ENCODE measurements at regions not wholly inside any gene's neighbourhood (a gene's known extent, or its start where the extent isn't known, plus 50 kb on each side); places are given as distances from the start of the nearest gene placed in this dataset.

GRCh38 chr7:138205614-138206150 lies 129.4 kb downstream of the AKR1D1 start:
- Histone ChIP-seq H3K4me1 (no peaks in the 10 kb centered on the region), H3K4me3 (no peak overlapping the region), H3K36me3 (no peaks in the 10 kb centered on the region), H3K27me3 (ENCODE audit: low read depth) (no peaks in the 10 kb centered on the region), H3K27ac (replicated peaks) (no peak overlapping the region), H3K9me3 (replicated peaks) (peaks cover 5% of the 10 kb centered on the region)
- intact Hi-C loops (cut with micrococcal nuclease) = no loop called here
- no peak for TF ChIP-seq CTCF (IDR thresholded peaks at IDR 0.05; ENCODE audit: borderline replicate concordance)
- no peak for DNase-seq

- intact Hi-C loops (cut with micrococcal nuclease) = no loop called here
Measured at GRCh38 chr7:138207555-138207971, 131.3 kb downstream of the AKR1D1 start.

GRCh38 chr7:138208142-138208570 lies 131.9 kb downstream of the AKR1D1 start:
- H3K4me1 ChIP-seq = no peaks in the 10 kb centered on the region
- no peaks in the 10 kb centered on the region for H3K9me3 ChIP-seq (replicated peaks)
- H3K36me3 ChIP-seq = no peaks in the 10 kb centered on the region
- intact Hi-C loops (cut with micrococcal nuclease) = no loop called here
- H3K27me3 ChIP-seq (ENCODE audit: low read depth) = no peaks in the 10 kb centered on the region
- no peak overlapping the region for H3K27ac ChIP-seq (replicated peaks)
- no peak for TF ChIP-seq CTCF (IDR thresholded peaks at IDR 0.05; ENCODE audit: borderline replicate concordance)
- no peak for DNase-seq
- H3K4me3 ChIP-seq = no peak overlapping the region

More at GRCh38 chr7:138207555-138207971, 131.3 kb downstream of the AKR1D1 start:
- Histone ChIP-seq H3K27me3 (ENCODE audit: low read depth) (no peaks in the 10 kb centered on the region), H3K9me3 (replicated peaks) (no peaks in the 10 kb centered on the region), H3K4me1 (no peaks in the 10 kb centered on the region), H3K27ac (replicated peaks) (no peak overlapping the region), H3K36me3 (no peaks in the 10 kb centered on the region), H3K4me3 (no peak overlapping the region)
- no peak for DNase-seq
- TF ChIP-seq CTCF (IDR thresholded peaks at IDR 0.05; ENCODE audit: borderline replicate concordance) = no peak

GRCh38 chr7:138208864-138209263 lies 132.6 kb downstream of the AKR1D1 start:
- Histone ChIP-seq H3K36me3 (no peaks in the 10 kb centered on the region), H3K27me3 (ENCODE audit: low read depth) (no peaks in the 10 kb centered on the region), H3K9me3 (replicated peaks) (no peaks in the 10 kb centered on the region), H3K27ac (replicated peaks) (no peak overlapping the region), H3K4me1 (no peaks in the 10 kb centered on the region), H3K4me3 (no peak overlapping the region)
- TF ChIP-seq CTCF (IDR thresholded peaks at IDR 0.05; ENCODE audit: borderline replicate concordance) = no peak
- no peak for DNase-seq
- intact Hi-C loops (cut with micrococcal nuclease) = no loop called here

- intact Hi-C loops (cut with micrococcal nuclease) = no loop called here
- no peak overlapping the region for H3K4me3 ChIP-seq
- no peak for TF ChIP-seq CTCF (IDR thresholded peaks at IDR 0.05; ENCODE audit: borderline replicate concordance)
- no peaks in the 10 kb centered on the region for H3K27me3 ChIP-seq (ENCODE audit: low read depth)
- no peaks in the 10 kb centered on the region for H3K4me1 ChIP-seq
- H3K27ac ChIP-seq (replicated peaks) = no peak overlapping the region
- H3K36me3 ChIP-seq = no peaks in the 10 kb centered on the region
- H3K9me3 ChIP-seq (replicated peaks) = no peaks in the 10 kb centered on the region
- no peak for DNase-seq
Measured at GRCh38 chr7:138212314-138212713, 136.1 kb downstream of the AKR1D1 start.

Measured in left ventricle myocardium inferior (tissue), 1 donor.